ENCODE measurements at regions not wholly inside any gene's neighbourhood (a gene's known extent, or its start where the extent isn't known, plus 50 kb on each side); places are given as distances from the start of the nearest gene placed in this dataset.

DNA sequence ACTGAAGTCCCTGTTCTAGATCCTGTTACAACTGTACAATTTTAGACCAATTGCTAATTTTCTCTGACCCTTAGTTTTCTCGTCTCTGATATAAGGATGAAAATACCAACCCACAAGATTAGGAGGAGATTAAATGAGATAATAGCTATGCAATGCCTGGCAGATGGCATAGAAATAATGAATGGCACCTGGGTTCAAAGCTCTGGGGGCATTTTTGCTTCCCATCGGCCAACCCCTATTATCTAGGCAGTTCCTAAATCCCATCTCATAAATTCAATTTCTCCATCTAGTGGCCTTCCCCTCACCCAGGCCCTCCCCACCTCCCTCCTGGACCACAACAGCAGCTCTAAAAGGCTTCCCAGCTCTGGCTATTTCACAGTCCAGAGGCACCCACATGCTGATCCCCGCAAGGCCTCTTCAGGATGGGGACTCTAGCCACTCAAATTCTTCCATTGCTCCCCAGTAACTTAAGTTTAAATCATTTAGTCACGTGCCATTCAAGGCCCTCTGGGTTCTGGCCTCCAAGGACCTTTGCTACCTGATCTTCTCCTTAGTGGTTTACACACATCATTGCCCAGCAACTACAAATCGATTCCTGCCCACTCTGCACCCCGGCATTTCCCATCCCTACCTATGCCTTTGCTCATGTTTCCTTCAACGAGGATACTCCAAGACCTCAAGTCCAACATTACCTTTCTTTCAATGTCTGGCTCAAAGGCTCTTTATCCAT is 202.4 kb upstream of the KLF14 start:
- TF ChIP-seq, protein P1, sequence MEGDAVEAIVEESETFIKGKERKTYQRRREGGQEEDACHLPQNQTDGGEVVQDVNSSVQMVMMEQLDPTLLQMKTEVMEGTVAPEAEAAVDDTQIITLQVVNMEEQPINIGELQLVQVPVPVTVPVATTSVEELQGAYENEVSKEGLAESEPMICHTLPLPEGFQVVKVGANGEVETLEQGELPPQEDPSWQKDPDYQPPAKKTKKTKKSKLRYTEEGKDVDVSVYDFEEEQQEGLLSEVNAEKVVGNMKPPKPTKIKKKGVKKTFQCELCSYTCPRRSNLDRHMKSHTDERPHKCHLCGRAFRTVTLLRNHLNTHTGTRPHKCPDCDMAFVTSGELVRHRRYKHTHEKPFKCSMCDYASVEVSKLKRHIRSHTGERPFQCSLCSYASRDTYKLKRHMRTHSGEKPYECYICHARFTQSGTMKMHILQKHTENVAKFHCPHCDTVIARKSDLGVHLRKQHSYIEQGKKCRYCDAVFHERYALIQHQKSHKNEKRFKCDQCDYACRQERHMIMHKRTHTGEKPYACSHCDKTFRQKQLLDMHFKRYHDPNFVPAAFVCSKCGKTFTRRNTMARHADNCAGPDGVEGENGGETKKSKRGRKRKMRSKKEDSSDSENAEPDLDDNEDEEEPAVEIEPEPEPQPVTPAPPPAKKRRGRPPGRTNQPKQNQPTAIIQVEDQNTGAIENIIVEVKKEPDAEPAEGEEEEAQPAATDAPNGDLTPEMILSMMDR (IDR thresholded peaks at IDR 0.05; ENCODE audit: low read length), result no peak
- no peak for TF ChIP-seq EZH2 (optimal IDR thresholded peaks at IDR 0.05; ENCODE audit: low read depth, low read length)
- no peak for TF ChIP-seq EZH2phosphoT487 (IDR thresholded peaks at IDR 0.05; ENCODE audit: low read length)
